ENCODE measurements at regions not wholly inside any gene's neighbourhood (a gene's known extent, or its start where the extent isn't known, plus 50 kb on each side); places are given as distances from the start of the nearest gene placed in this dataset.

GRCh38 chr17:74054249-74054648, 149.2 kb upstream of the RPL38 start:
- TF ChIP-seq TAF1 (IDR thresholded peaks at IDR 0.05; ENCODE audit: low read depth, low read length) = no peak
- TF ChIP-seq SP1 (IDR thresholded peaks at IDR 0.05; ENCODE audit: low read depth, low read length) = no peak
- no peak for TF ChIP-seq CTCF (IDR thresholded peaks at IDR 0.05; ENCODE audit: control extremely low read depth in 1 of 3, insufficient read depth in 1 of 3, low read depth in 1 of 3, low read length in 3 of 3)
- no peak for TF ChIP-seq CHD2 (IDR thresholded peaks at IDR 0.05; ENCODE audit: low read length)
- no peak for TF ChIP-seq RAD21 (IDR thresholded peaks at IDR 0.05 in 1 of 2, conservative IDR thresholded peaks at IDR 0.05 in 1 of 2; ENCODE audit: low read depth in 2 of 2, low read length in 2 of 2)
- TF ChIP-seq ZNF274 (IDR thresholded peaks at IDR 0.05; ENCODE audit: borderline replicate concordance, extremely low read depth, low read length) = no peak
- TF ChIP-seq SP4 (IDR thresholded peaks at IDR 0.05; ENCODE audit: low read length) = no peak
- no peak for TF ChIP-seq ATF2 (IDR thresholded peaks at IDR 0.05; ENCODE audit: low read length)
- TF ChIP-seq TEAD4 (IDR thresholded peaks at IDR 0.05; ENCODE audit: low read depth, low read length) = no peak
- TF ChIP-seq NANOG (IDR thresholded peaks at IDR 0.05; ENCODE audit: insufficient read depth, low read depth, low read length, poor library complexity, severe bottlenecking) = no peak
